Loucy (cell line): ENCODE measurements at regions not wholly inside any gene's neighbourhood (a gene's known extent, or its start where the extent isn't known, plus 50 kb on each side); places are given as distances from the start of the nearest gene placed in this dataset.

Source experiments
- EZH2phosphoT487 ChIP-seq: fragments of 200-600 bp; IDR thresholded peaks from 2 replicates; pipeline ENCODE4 v1.6.1; 2018; ENCODE audit warnings: antibody characterized with exemption, mild to moderate bottlenecking, moderate library complexity, borderline replicate concordance
- TF ChIP-seq, protein P1 (sequence below): fragments of 200-600 bp; sonication (generic); conservative IDR thresholded peaks from 2 replicates; pipeline ENCODE4 v1.5.1; 2014; ENCODE audit warnings: mild to moderate bottlenecking, antibody characterized with exemption, low read length

DNA sequence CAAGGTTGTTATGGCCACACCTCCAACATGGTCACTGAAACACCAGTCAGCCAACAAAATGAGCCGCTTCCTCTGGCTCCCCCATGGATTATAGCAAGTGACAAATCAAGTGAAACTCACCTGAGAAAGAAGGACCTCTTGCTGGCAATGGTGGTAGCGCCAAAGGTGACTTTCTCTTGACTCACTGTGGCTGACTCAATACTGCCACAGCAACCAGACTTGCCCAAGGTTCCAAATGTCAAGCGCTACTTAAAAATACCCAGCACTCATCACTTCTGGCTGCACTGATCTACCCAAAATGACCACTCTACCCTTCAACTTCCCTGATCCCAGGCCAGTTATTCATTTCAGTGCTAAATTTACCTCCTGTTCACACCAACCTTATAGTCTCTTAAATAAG, 495.5 kb downstream of the FOXO1 start:
- TF ChIP-seq, protein P1, sequence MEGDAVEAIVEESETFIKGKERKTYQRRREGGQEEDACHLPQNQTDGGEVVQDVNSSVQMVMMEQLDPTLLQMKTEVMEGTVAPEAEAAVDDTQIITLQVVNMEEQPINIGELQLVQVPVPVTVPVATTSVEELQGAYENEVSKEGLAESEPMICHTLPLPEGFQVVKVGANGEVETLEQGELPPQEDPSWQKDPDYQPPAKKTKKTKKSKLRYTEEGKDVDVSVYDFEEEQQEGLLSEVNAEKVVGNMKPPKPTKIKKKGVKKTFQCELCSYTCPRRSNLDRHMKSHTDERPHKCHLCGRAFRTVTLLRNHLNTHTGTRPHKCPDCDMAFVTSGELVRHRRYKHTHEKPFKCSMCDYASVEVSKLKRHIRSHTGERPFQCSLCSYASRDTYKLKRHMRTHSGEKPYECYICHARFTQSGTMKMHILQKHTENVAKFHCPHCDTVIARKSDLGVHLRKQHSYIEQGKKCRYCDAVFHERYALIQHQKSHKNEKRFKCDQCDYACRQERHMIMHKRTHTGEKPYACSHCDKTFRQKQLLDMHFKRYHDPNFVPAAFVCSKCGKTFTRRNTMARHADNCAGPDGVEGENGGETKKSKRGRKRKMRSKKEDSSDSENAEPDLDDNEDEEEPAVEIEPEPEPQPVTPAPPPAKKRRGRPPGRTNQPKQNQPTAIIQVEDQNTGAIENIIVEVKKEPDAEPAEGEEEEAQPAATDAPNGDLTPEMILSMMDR, result no peak
- TF ChIP-seq EZH2phosphoT487, result no peak
